Osteoblast (primary cell): ENCODE measurements at regions not wholly inside any gene's neighbourhood (a gene's known extent, or its start where the extent isn't known, plus 50 kb on each side); places are given as distances from the start of the nearest gene placed in this dataset.
"Not testable (repeated sequence)": the region's sequence is repeated elsewhere in the genome, so short reads cannot be mapped to it uniquely, and the experiment has no call there.

Source experiments
- DNase-seq: peaks from one replicate; pipeline ENCODE4 v3.0.0; 2011; ENCODE audit warnings: low spot score, mixed read lengths; ENCODE audit not compliant: insufficient read length; ENCODE audit errors: missing footprints
- H2AFZ ChIP-seq: 2 replicates; pipeline ENCODE4 v1.6.0; 2011; ENCODE audit warnings: mild to moderate bottlenecking, low read length
- H3K27ac ChIP-seq: 2 replicates; pipeline ENCODE4 v1.5.1; 2011; ENCODE audit warnings: mild to moderate bottlenecking, low read depth, low read length, moderate library complexity
- H3K27me3 ChIP-seq: 2 replicates; pipeline ENCODE4 v1.6.0; 2012; ENCODE audit warnings: mild to moderate bottlenecking, control low read depth, inconsistent platforms, low read length, moderate library complexity; ENCODE audit not compliant: insufficient read depth
- H3K36me3 ChIP-seq: 2 replicates; pipeline ENCODE4 v1.5.1; 2011; ENCODE audit warnings: mild to moderate bottlenecking, low read length, control low read depth, moderate library complexity; ENCODE audit not compliant: insufficient read depth
- H3K4me1 ChIP-seq: 2 replicates; pipeline ENCODE4 v1.5.1; 2011; ENCODE audit warnings: mild to moderate bottlenecking, low read length, control low read depth, moderate library complexity; ENCODE audit not compliant: insufficient read depth
- H3K4me2 ChIP-seq: 2 replicates; pipeline ENCODE4 v1.6.0; 2011; ENCODE audit warnings: mild to moderate bottlenecking, low read length; ENCODE audit not compliant: insufficient read depth
- H3K4me3 ChIP-seq: fragments of 200-600 bp; sonication (generic); 3 replicates; pipeline ENCODE4 v1.5.1; 2012; ENCODE audit warnings: mild to moderate bottlenecking, low read length, inconsistent platforms; ENCODE audit not compliant: insufficient read depth
- H3K79me2 ChIP-seq: 2 replicates; pipeline ENCODE4 v1.6.0; 2012; ENCODE audit warnings: mild to moderate bottlenecking, low read length, control low read depth, inconsistent platforms; ENCODE audit not compliant: insufficient read depth
- H3K9me3 ChIP-seq: 2 replicates; pipeline ENCODE4 v1.5.1; 2011; ENCODE audit warnings: low read depth, low read length, control low read depth
- H4K20me1 ChIP-seq: 2 replicates; pipeline ENCODE4 v1.6.0; 2012; ENCODE audit warnings: mild to moderate bottlenecking, low read length, control low read depth; ENCODE audit not compliant: insufficient read depth
- CTCF ChIP-seq: IDR thresholded peaks from 2 replicates; pipeline ENCODE4 v1.5.1; 2011; ENCODE audit warnings: mild to moderate bottlenecking, low read depth, low read length, moderate library complexity; ENCODE audit errors: extremely low read depth

DNA sequence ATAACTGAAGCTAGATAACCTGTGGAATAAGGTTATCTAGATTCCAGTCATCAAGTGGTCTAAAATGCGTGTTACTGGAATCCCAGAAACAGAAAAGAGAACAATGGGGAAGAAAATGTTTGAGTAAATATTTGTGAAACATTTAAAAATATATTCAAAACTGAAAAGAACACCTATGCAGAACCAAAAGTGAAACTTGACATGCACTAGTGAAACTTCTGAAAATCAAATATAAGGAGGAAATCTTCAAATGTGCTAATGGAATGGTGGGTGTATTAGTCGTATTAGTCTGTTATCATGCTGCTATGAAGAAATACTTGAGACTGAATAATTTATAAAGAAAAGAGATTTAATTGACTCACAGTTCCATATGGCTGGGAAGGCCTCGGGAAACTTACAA lies 512.4 kb upstream of the KLHL4 start:
- no peaks in the 10 kb centered on the region for H4K20me1 ChIP-seq
- no peak for DNase-seq
- H2AFZ ChIP-seq, result no peak overlapping the region

DNA sequence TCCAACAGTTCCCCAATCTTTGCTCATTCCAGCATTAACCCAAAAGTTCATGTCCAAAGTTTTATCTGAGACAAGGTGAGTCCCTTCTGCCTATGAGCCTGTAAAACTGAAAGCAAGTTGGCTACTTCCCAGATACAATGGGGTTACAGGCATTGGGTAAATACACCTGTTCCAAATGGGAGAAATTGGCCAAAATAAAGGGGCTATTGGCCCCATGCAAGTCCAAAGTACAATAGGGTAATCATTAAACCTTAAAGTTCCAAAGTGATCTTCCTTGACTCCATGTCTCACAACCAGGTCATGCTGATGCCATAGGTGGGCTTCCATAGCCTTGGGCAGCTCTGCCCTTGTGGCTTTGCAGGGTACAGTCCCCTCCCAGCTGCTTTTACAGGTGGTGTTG lies 511.7 kb upstream of the KLHL4 start:
- no peak for DNase-seq
- H3K79me2 ChIP-seq, result no peaks in the 10 kb centered on the region
- H4K20me1 ChIP-seq, result no peaks in the 10 kb centered on the region
- H3K9me3 ChIP-seq, result no peaks in the 10 kb centered on the region
- no peaks in the 10 kb centered on the region for H3K27me3 ChIP-seq
- H3K36me3 ChIP-seq, result no peaks in the 10 kb centered on the region
- H3K27ac ChIP-seq, result no peak overlapping the region
- no peak for TF ChIP-seq CTCF
- no peaks in the 10 kb centered on the region for H3K4me1 ChIP-seq
- no peak overlapping the region for H3K4me3 ChIP-seq
- no peak overlapping the region for H3K4me2 ChIP-seq
- H2AFZ ChIP-seq, result no peak overlapping the region

More for the DNA sequence above, 512.4 kb upstream of the KLHL4 start:
- Histone ChIP-seq H3K4me3 (no peak overlapping the region), H3K27me3 (no peaks in the 10 kb centered on the region), H3K27ac (no peak overlapping the region), H3K9me3 (no peaks in the 10 kb centered on the region), H3K79me2 (no peaks in the 10 kb centered on the region), H3K36me3 (no peaks in the 10 kb centered on the region), H3K4me2 (no peak overlapping the region), H3K4me1 (no peaks in the 10 kb centered on the region)
- no peak for TF ChIP-seq CTCF

DNA sequence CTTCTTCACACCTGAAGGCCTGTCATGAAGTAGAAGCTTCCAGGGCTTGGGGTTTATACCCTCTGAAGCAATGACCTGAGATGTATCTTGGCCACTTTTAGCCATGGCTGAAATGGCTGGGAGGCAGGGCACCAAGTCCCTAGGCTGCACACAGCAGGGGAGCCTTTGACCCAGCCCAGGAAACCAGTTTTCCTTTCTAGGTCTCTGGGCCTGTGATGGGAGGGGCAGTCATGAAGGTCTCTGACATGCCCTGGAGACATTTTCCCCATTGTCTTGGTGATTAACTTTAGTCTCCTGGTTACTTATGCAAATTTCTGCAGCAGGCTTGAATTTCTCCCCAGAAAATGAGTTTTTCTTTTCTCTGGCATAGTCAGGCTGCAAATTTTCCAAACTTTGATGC lies 511.0 kb upstream of the KLHL4 start:
- no peak for DNase-seq
- no peak overlapping the region for H3K27ac ChIP-seq

GRCh38 chrX:87017210-87017609 lies 500.4 kb upstream of the KLHL4 start:
- H3K4me3 ChIP-seq, result no peak overlapping the region
- no peak overlapping the region for H3K4me2 ChIP-seq
- no peaks in the 10 kb centered on the region for H3K9me3 ChIP-seq
- no peak for TF ChIP-seq CTCF
- no peaks in the 10 kb centered on the region for H3K4me1 ChIP-seq
- H3K27ac ChIP-seq, result no peak overlapping the region
- H3K79me2 ChIP-seq, result no peaks in the 10 kb centered on the region
- no peaks in the 10 kb centered on the region for H3K27me3 ChIP-seq
- H4K20me1 ChIP-seq, result no peaks in the 10 kb centered on the region
- no peak overlapping the region for H2AFZ ChIP-seq
- no peak for DNase-seq
- H3K36me3 ChIP-seq, result no peaks in the 10 kb centered on the region

More for the DNA sequence above, 511.0 kb upstream of the KLHL4 start:
- TF ChIP-seq CTCF, result no peak
- Histone ChIP-seq H2AFZ (no peak overlapping the region), H4K20me1 (no peaks in the 10 kb centered on the region), H3K4me3 (no peak overlapping the region), H3K79me2 (no peaks in the 10 kb centered on the region), H3K4me1 (no peaks in the 10 kb centered on the region), H3K4me2 (no peak overlapping the region), H3K27me3 (no peaks in the 10 kb centered on the region), H3K9me3 (no peaks in the 10 kb centered on the region), H3K36me3 (no peaks in the 10 kb centered on the region)

- not testable (repeated sequence) for H3K4me2 ChIP-seq, H3K27me3 ChIP-seq, H3K27ac ChIP-seq, H3K4me1 ChIP-seq, H3K36me3 ChIP-seq, H3K9me3 ChIP-seq, H3K79me2 ChIP-seq, H3K4me3 ChIP-seq, H2AFZ ChIP-seq, DNase-seq, H4K20me1 ChIP-seq
Observed at GRCh38 chrX:87033115-87033514, 484.5 kb upstream of the KLHL4 start.
